Spleen (tissue), 11 donors: ENCODE measurements at regions not wholly inside any gene's neighbourhood (a gene's known extent, or its start where the extent isn't known, plus 50 kb on each side); places are given as distances from the start of the nearest gene placed in this dataset.

Experiments used
- DNase-seq: peaks from one replicate; pipeline ENCODE4 v3.0.0-alpha.2; 2020
- H3K27ac ChIP-seq, 8 donors: fragments of 200-600 bp; sonication (generic) in 7 of 8; 1 replicate in 4 of 8; 2 replicates in 4 of 8; pipeline versions ENCODE4 v1.5.0 to v1.8.0; 2016 to 2021; ENCODE audit warnings: inconsistent platforms in 4 of 8, mild to moderate bottlenecking in 4 of 8, moderate library complexity in 1 of 8
- H3K27me3 ChIP-seq, 7 donors: fragments of 200-600 bp; sonication (generic) in 6 of 7; replicated peaks in 1 of 7; 1 replicate in 4 of 7; 2 replicates in 3 of 7; pipeline versions ENCODE4 v1.5.0 to v1.8.0; 2016 to 2021; ENCODE audit warnings: inconsistent platforms in 3 of 7, mild to moderate bottlenecking in 1 of 7
- H3K36me3 ChIP-seq, 6 donors: fragments of 200-600 bp; sonication (generic) in 5 of 6; 1 replicate in 4 of 6; 2 replicates in 2 of 6; pipeline versions ENCODE4 v1.5.0 to v1.8.0; 2016 to 2021; ENCODE audit warnings: inconsistent platforms in 2 of 6
- H3K4me1 ChIP-seq, 6 donors: fragments of 200-600 bp; sonication (generic) in 5 of 6; 1 replicate in 3 of 6; 2 replicates in 3 of 6; pipeline versions ENCODE4 v1.5.0 to v1.8.0; 2016 to 2021; ENCODE audit warnings: inconsistent platforms in 3 of 6
- H3K4me3 ChIP-seq, 8 donors: fragments of 200-600 bp; sonication (generic) in 7 of 8; 1 replicate in 4 of 8; 2 replicates in 4 of 8; pipeline versions ENCODE4 v1.5.0 to v1.8.0; 2016 to 2021; ENCODE audit warnings: inconsistent platforms in 4 of 8, mild to moderate bottlenecking in 4 of 8, moderate library complexity in 2 of 8
- H3K9me3 ChIP-seq, 8 donors: fragments of 200-600 bp; sonication (generic) in 7 of 8; 1 replicate in 4 of 8; 2 replicates in 4 of 8; pipeline versions ENCODE4 v1.5.0 to v1.8.0; 2016 to 2021; ENCODE audit warnings: inconsistent platforms in 4 of 8
- CTCF ChIP-seq, 11 experiments: fragments of 200-600 bp in 7 of 11; fragments of 450-650 bp in 4 of 11; sonication (generic) in 4 of 11; IDR thresholded peaks in 8 of 11; conservative IDR thresholded peaks in 3 of 11; 1 replicate in 7 of 11; 2 replicates in 4 of 11; pipeline versions ENCODE4 v1.4.0 to v1.8.0; 2016 to 2021; ENCODE audit warnings: antibody characterized with exemption in 11 of 11, inconsistent platforms in 4 of 11, mild to moderate bottlenecking in 1 of 11
- POLR2A ChIP-seq, 3 donors: fragments of 450-650 bp; IDR thresholded peaks; one replicate each; pipeline ENCODE4 v1.5.1; 2017; ENCODE audit warnings: antibody characterized with exemption in 3 of 3, mild to moderate bottlenecking in 1 of 3
- POLR2AphosphoS5 ChIP-seq, 3 donors: sonication (generic); formaldehyde crosslinking; IDR thresholded peaks; one replicate each; pipeline ENCODE4 v1.5.1; 2017; ENCODE audit warnings: antibody characterized with exemption in 3 of 3
- WGBS, 5 donors: extraction: QIAGEN DNeasy Blood & Tissue Kit in 3 of 5; methylation state at CpG; one replicate each; pipeline versions ENCODE4 v1.1.5 to v1.1.7; 2013 to 2018; 5-methylcytosine and 5-hydroxymethylcytosine counted together
- intact Hi-C: fragments of 100-400 bp; cut with DNase I; formaldehyde crosslinking; loops from one replicate; pipeline ENCODE4 v1.15.0; 2023; ENCODE audit warnings: low total_unique reads
- donor health status: healthy with polysubstance abuse.
- donor health status: DM: no; HTN: no; CAD: no; lungs with moderate emphysema.
- donor health status: DM: no; HTN: no; CAD: no.
- donor health status: Bipolar disorder and iron deficiency.
- donor health status: healthy.
- donor health status: DM: no; HTN: no; CAD: no.
- donor health status: DM: yes; HTN: yes; CAD: no.

- Histone ChIP-seq H3K9me3 (no peaks in the 10 kb centered on the region), H3K4me3 (no peak overlapping the region), H3K4me1 (no peaks in the 10 kb centered on the region), H3K36me3 (no peaks in the 10 kb centered on the region), H3K27me3 (peaks cover 0 to 7% (median 0%) of the 10 kb centered on the region in 7 donors), H3K27ac (no peak overlapping the region)
- TF ChIP-seq POLR2AphosphoS5 (IDR thresholded peaks at IDR 0.05): no peak
- no peak for TF ChIP-seq CTCF (IDR thresholded peaks at IDR 0.05 in 8 of 11, conservative IDR thresholded peaks at IDR 0.05 in 3 of 11)
- no peak for TF ChIP-seq POLR2A (IDR thresholded peaks at IDR 0.05)
- DNase-seq: no peak
- intact Hi-C loops: no loop called here
- 77 to 93% (median 86%) methylated on average over 6 of the region's 6 CpGs for WGBS, 5 donors
Observed at GRCh38 chr9:3773362-3774060, 247.7 kb upstream of the RFX3 start.

- H3K36me3 ChIP-seq: no peaks in the 10 kb centered on the region
- intact Hi-C loops: no loop called here
- 30 to 46% (median 37%) methylated on average over 4 of the region's 4 CpGs for WGBS, 5 donors
- no peak overlapping the region for H3K27ac ChIP-seq
- no peak for DNase-seq
- no peaks in the 10 kb centered on the region for H3K4me1 ChIP-seq
- H3K9me3 ChIP-seq: no peaks in the 10 kb centered on the region
- TF ChIP-seq CTCF (IDR thresholded peaks at IDR 0.05 in 8 of 11, conservative IDR thresholded peaks at IDR 0.05 in 3 of 11) (no peak), POLR2AphosphoS5 (IDR thresholded peaks at IDR 0.05) (no peak), POLR2A (IDR thresholded peaks at IDR 0.05) (no peak)
- no peak overlapping the region for H3K4me3 ChIP-seq
- peaks cover 0 to 7% (median 0%) of the 10 kb centered on the region in 7 donors for H3K27me3 ChIP-seq
Observed at GRCh38 chr9:3769646-3770045, 243.8 kb upstream of the RFX3 start.

- no peak overlapping the region for H3K4me3 ChIP-seq
- no peaks in the 10 kb centered on the region for H3K36me3 ChIP-seq
- H3K4me1 ChIP-seq: no peaks in the 10 kb centered on the region
- no peak for DNase-seq
- TF ChIP-seq CTCF (IDR thresholded peaks at IDR 0.05 in 8 of 11, conservative IDR thresholded peaks at IDR 0.05 in 3 of 11): no peak
- no peak for TF ChIP-seq POLR2AphosphoS5 (IDR thresholded peaks at IDR 0.05)
- TF ChIP-seq POLR2A (IDR thresholded peaks at IDR 0.05): no peak
- intact Hi-C loops: no loop called here
- H3K27ac ChIP-seq: peak overlapping the region in 1 of 8 donors; percentile 4
- WGBS, 5 donors: 76 to 90% (median 81%) methylated on average over 4 to 5 of the region's 5 CpGs
- peaks cover 0 to 7% (median 0%) of the 10 kb centered on the region in 7 donors for H3K27me3 ChIP-seq
- no peaks in the 10 kb centered on the region for H3K9me3 ChIP-seq
Observed at GRCh38 chr9:3768712-3769457, 243.1 kb upstream of the RFX3 start.

GRCh38 chr9:3768286-3768685 is 242.5 kb upstream of the RFX3 start:
- H3K27ac ChIP-seq: no peak overlapping the region
- TF ChIP-seq CTCF (IDR thresholded peaks at IDR 0.05 in 8 of 11, conservative IDR thresholded peaks at IDR 0.05 in 3 of 11) (no peak), POLR2AphosphoS5 (IDR thresholded peaks at IDR 0.05) (no peak), POLR2A (IDR thresholded peaks at IDR 0.05) (no peak)
- H3K27me3 ChIP-seq: peaks cover 0 to 7% (median 0%) of the 10 kb centered on the region in 7 donors
- intact Hi-C loops: no loop called here
- H3K9me3 ChIP-seq: no peaks in the 10 kb centered on the region
- H3K4me3 ChIP-seq: no peak overlapping the region
- 88 to 93% (median 92%) methylated on average over 5 of the region's 5 CpGs for WGBS, 5 donors
- H3K4me1 ChIP-seq: no peaks in the 10 kb centered on the region
- no peaks in the 10 kb centered on the region for H3K36me3 ChIP-seq
- no peak for DNase-seq
